HG03064 (cell line): ENCODE measurements at regions not wholly inside any gene's neighbourhood (a gene's known extent, or its start where the extent isn't known, plus 50 kb on each side); places are given as distances from the start of the nearest gene placed in this dataset.

ENCODE experiments used
- ATAC-seq: cut with Tn5 transposase; IDR thresholded peaks from one replicate; pipeline ENCODE4 v1.9.1; 2021; ENCODE audit warnings: low read depth; ENCODE audit not compliant: unreplicated experiment

DNA sequence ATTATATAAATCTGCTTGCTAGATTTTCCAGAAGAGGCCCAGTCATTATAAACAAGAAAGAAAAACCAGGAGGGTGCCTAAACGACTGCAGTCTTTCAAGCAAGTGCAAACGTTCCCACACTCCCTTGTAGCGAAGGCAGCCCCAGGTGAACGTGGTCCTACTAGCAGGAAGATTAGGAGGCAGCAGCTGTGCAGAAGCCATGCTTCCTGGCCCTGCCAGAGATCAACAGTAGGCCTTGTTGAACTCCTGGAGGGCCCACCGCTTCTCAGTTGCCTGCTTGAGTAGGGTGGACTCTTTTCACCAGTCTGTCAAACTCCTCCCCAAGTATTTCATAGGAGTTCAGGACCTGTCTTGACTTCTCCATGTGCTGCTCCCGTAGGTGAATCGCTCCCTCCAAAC lies 163.0 kb upstream of the GORAB start:
- ATAC-seq, result no peak

DNA sequence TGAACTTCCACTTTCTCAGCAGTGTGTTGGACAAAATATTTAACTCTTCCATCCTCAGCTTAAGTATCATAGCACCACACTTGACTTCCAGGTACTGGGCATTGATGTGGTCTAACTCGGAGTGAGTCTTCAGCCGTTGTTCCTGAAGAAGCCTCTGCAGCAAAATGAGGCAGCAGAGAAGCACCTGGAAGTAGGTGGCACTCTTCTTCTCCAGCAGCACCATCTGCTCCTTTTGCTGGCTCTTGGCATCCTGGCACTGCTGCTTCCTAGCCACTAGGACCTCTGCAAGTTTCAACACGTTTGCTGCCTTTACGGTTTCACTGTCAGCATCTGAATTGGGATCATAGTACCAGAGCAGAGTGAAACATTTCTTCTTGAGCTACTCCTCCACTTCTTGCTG lies 162.5 kb upstream of the GORAB start:
- no peak for ATAC-seq

DNA sequence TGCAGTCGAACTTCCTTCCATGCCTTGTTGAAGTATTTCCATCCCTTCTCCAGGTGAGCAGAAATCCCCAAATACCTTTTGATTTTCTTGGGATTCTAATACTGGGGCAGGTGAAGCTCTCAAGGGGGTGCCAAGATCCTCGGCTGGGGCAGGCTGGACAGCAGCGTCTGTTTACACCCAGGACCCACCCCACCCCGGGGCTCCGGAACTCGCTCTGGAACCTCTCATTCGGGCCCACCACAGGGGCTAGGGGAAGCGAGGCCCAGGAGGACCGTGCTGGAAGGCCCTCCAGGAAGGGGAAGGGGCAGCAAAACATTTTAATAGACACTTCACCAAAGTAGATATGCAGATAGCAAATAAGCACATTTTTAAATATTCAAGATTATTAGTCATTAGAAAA lies 161.9 kb upstream of the GORAB start:
- ATAC-seq, result no peak

DNA sequence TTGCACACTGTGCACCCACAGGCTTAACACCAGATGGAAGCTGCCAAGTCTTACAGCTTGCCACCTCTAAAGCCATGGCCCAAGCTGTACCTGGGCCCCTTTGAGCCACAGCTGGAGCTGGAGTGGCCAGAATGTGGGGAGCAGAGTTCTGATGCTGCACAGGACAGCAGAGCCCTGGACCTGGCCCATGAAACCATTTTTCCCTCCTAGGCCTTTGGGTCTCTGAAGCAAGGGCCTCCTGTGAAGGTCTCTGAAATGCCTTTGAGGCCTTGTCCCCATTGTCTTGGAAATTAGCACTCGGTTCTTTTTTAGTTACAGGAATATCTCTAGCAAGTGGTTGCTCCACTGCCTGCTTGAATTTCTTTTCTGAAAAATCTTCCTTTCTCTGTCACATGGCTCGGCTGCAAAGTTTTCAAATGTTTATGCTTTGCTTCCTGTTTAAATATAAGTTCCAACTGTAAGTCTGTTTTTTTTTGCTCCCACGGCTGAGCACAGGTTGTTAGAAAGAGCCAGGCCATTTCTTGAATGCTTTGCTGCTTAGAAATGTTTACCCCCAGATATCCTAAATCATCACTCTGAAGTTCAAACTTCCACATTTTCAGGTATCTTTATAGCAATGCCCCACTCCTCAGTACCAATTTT lies 156.8 kb upstream of the GORAB start:
- ATAC-seq, result no peak

GRCh38 chr1:170376801-170377385 lies 155.1 kb upstream of the GORAB start:
- ATAC-seq, result no peak

- peak; percentile 58 for ATAC-seq
These were observed 154.5 kb upstream of the GORAB start for GRCh38 chr1:170377440-170377839.

DNA sequence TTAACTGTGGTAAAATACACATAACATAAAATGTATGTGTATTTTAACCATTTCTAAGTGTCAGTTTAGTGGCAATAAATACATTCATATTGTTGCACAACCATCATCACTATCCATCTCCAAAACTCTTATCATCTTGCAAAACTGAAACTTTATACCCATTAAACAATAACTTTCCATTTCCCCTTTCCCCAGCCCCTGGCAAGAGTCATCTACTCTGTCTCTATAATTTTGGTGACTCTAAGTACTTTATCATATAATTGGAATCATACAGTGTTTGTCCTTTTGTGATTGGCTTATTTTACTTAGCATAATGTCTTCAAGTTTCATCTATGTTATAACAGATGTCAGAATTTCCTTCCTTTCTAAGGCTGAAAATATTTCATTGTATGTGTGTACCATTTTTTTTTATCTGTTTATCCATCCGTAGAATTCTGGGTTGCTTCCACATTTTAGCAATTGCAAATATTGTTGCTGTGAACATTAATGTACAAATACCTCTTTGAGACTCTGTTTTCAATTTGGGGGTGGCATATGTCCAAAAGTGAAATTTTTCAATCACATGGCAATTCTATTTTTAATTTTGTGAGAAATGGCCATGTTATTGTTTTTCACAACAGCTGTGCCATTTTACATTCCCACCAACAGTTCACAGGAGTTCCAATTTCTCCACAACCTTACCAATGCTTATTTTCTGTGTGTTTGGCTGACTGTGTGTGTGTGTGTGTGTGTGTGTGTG lies 153.9 kb upstream of the GORAB start:
- ATAC-seq, result no peak

- no peak for ATAC-seq
These were observed 146.2 kb upstream of the GORAB start for GRCh38 chr1:170385750-170386149.

DNA sequence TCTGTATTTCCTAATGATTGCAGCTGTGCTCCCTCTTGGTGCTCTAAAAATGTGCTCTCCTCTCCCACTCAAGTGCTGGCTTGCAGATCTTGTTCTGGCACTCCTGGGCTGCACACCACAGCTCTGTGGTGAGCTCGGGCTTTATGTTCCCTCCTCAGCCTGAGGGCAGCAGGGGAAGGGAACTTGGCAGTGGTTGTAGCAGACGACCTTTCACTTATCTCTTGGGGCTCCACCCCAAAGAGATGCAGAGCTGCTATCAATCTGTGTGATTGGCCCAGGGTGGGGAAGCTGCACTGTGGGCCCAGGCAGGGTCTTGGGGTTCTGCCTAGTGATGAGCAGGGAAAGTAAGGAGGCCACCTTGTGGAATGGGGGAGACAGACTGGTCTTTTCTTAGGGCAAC lies 143.5 kb upstream of the GORAB start:
- ATAC-seq, result no peak

GRCh38 chr1:170395149-170395548 lies 136.8 kb upstream of the GORAB start:
- no peak for ATAC-seq

DNA sequence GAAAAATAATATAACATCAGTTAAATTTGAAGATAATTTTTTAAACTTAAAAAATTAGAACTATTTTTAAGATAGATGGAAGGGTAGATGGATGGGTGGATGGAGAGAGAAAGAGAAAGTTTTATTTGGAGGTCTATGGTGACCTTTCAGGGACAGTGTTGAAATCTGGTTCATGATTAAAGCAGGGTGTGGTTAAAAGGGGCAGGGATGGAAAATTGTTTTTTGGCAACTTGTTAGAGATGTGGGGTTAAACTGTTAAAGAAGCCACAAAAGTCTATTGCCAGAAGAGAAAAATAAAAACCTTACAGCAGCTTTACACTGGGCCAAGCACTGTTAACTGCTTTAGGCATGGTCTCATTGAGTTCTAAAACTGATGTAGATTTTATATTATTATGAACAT lies 134.9 kb upstream of the GORAB start:
- ATAC-seq, result no peak

- ATAC-seq, result no peak
These were observed 129.3 kb upstream of the GORAB start for GRCh38 chr1:170402476-170403311.

- ATAC-seq, result no peak
These were observed 124.8 kb upstream of the GORAB start for GRCh38 chr1:170407138-170407537.

- no peak for ATAC-seq
These were observed 124.4 kb upstream of the GORAB start for GRCh38 chr1:170407581-170407980.

- ATAC-seq, result no peak
These were observed 121.4 kb upstream of the GORAB start for GRCh38 chr1:170410401-170411166.

GRCh38 chr1:170414989-170415709 lies 116.8 kb upstream of the GORAB start:
- ATAC-seq, result no peak

DNA sequence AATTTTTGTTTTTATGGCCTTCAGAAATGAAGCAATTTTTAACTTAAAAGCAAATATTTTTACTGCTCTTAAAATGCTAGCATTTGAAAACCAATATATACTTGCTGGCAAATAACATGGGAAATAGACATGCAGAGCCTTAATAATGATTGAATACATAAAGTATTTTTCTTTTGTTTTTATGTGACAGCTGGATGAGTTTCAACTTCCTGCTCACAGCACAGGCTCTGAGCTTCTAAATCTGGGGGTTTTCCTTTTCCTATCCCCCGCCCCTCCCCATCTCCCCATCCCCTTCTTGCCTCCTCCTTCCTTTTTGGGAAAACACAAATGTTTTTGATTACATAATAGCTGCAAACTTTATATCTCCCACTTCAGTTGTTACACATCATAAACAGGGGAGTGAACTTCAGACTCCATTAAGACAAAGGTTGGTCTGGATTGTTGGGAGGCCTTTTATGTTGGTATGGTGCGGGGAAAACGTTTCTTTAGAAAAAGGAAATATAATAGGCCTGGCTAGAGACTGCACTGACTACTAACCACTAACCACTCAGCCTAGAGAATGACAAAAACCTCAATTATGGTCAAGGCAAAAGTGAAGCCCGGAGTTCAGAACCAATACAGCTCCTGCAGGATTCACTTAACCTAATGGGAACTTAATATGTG lies 116.1 kb upstream of the GORAB start:
- no peak for ATAC-seq

DNA sequence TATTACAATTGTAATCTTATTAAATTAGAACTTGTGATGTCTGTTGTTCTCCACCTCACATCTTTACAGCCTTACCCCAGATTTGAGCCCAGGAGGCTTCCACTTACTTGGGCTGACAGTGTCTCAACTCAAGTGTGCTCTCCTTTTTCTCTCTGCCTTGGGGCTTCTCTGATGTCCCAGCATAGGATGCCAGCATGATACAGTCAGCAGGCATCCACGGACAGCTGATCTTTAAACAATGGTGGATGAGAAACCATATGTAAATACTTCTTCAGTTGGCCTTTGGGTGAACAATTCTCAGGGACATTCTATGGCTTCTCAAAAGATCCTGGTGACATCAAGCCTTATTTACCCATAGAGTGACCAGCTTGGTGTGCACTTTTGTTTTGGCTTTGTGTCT lies 107.6 kb upstream of the GORAB start:
- no peak for ATAC-seq

GRCh38 chr1:170426596-170426995 lies 105.4 kb upstream of the GORAB start:
- no peak for ATAC-seq
